Upper lobe of left lung (tissue), 6 donors: ENCODE measurements at regions not wholly inside any gene's neighbourhood (a gene's known extent, or its start where the extent isn't known, plus 50 kb on each side); places are given as distances from the start of the nearest gene placed in this dataset.

ENCODE experiments used
- ATAC-seq, 2 donors: fragments of 200-7000 bp; cut with Tn5 transposase; one replicate each; pipeline ENCODE4 v1.9.1; 2022; ENCODE audit warnings: mild to moderate bottlenecking in 2 of 2, moderate library complexity in 2 of 2; ENCODE audit not compliant: low FRiP score in 2 of 2
- DNase-seq, 2 donors: peaks; one replicate each; pipeline ENCODE4 v3.0.0-alpha.2; 2019 to 2020
- H3K27ac ChIP-seq, 4 donors: fragments of 200-600 bp; sonication (generic); one replicate each; pipeline ENCODE4 v1.5.1; 2016 to 2019
- H3K27me3 ChIP-seq, 4 donors: fragments of 200-600 bp; sonication (generic); one replicate each; pipeline ENCODE4 v1.5.1; 2017 to 2019
- H3K36me3 ChIP-seq, 4 donors: fragments of 200-600 bp; sonication (generic); one replicate each; pipeline ENCODE4 v1.5.1; 2016 to 2019
- H3K4me1 ChIP-seq, 4 donors: fragments of 200-600 bp; sonication (generic); one replicate each; pipeline ENCODE4 v1.5.1; 2018 to 2019
- H3K4me3 ChIP-seq, 4 donors: fragments of 200-600 bp; sonication (generic); one replicate each; pipeline ENCODE4 v1.5.1; 2017 to 2019; ENCODE audit warnings: mild to moderate bottlenecking in 2 of 4, moderate library complexity in 1 of 4
- H3K9me3 ChIP-seq, 4 donors: fragments of 200-600 bp; sonication (generic); one replicate each; pipeline ENCODE4 v1.5.1; 2018 to 2019
- CTCF ChIP-seq, 6 experiments: fragments of 450-650 bp in 4 of 6; fragments of 200-600 bp in 2 of 6; sonication (generic) in 2 of 6; IDR thresholded peaks; one replicate each; pipeline ENCODE4 v1.5.1; 2016 to 2019; ENCODE audit warnings: antibody characterized with exemption in 6 of 6
- EP300 ChIP-seq, 4 donors: sonication (generic); formaldehyde crosslinking; IDR thresholded peaks; one replicate each; pipeline ENCODE4 v1.5.1; 2017; ENCODE audit warnings: antibody characterized with exemption in 4 of 4, control low read depth in 2 of 4
- POLR2A ChIP-seq, 4 donors: fragments of 450-650 bp; IDR thresholded peaks; one replicate each; pipeline ENCODE4 v1.5.1; 2016 to 2017; ENCODE audit warnings: antibody characterized with exemption in 4 of 4, mild to moderate bottlenecking in 2 of 4
- POLR2AphosphoS5 ChIP-seq, 2 donors: sonication (generic); formaldehyde crosslinking; IDR thresholded peaks; one replicate each; pipeline ENCODE4 v1.5.1; 2017; ENCODE audit warnings: antibody characterized with exemption in 2 of 2
- WGBS, 2 donors: methylation state at CpG; one replicate each; pipeline ENCODE4 v1.1.5; 2017 to 2018; 5-methylcytosine and 5-hydroxymethylcytosine counted together
- donor health status: DM: no; HTN: no; CAD: no; lungs with moderate emphysema.
- donor health status: DM: no; HTN: yes; CAD: no; lungs with severe emphysema.

GRCh38 chr12:43648636-43649035 lies 96.6 kb upstream of the ADAMTS20 start:
- no peak for DNase-seq
- H3K36me3 ChIP-seq: no peaks in the 10 kb centered on the region
- TF ChIP-seq CTCF (IDR thresholded peaks at IDR 0.05): no peak
- TF ChIP-seq EP300 (IDR thresholded peaks at IDR 0.05): no peak
- TF ChIP-seq POLR2A (IDR thresholded peaks at IDR 0.05): no peak
- no peak for TF ChIP-seq POLR2AphosphoS5 (IDR thresholded peaks at IDR 0.05)
- no peak overlapping the region for H3K4me3 ChIP-seq
- no peaks in the 10 kb centered on the region for H3K9me3 ChIP-seq
- ATAC-seq: no peak
- H3K27ac ChIP-seq: no peak overlapping the region
- no peaks in the 10 kb centered on the region for H3K4me1 ChIP-seq
- no peaks in the 10 kb centered on the region for H3K27me3 ChIP-seq
- 83 to 84% methylated on average over 2 of the region's 2 CpGs for WGBS, 2 donors

- Histone ChIP-seq H3K4me1 (no peaks in the 10 kb centered on the region), H3K36me3 (no peaks in the 10 kb centered on the region), H3K27me3 (no peaks in the 10 kb centered on the region), H3K27ac (no peak overlapping the region), H3K9me3 (no peaks in the 10 kb centered on the region), H3K4me3 (no peak overlapping the region)
- TF ChIP-seq POLR2AphosphoS5 (IDR thresholded peaks at IDR 0.05) (no peak), POLR2A (IDR thresholded peaks at IDR 0.05) (no peak), EP300 (IDR thresholded peaks at IDR 0.05) (no peak), CTCF (IDR thresholded peaks at IDR 0.05) (no peak)
- DNase-seq (no peak), ATAC-seq (no peak)
- WGBS, 2 donors: 43 to 44% methylated on average over 4 of the region's 4 CpGs
Measured at GRCh38 chr12:43638806-43639205, 86.8 kb upstream of the ADAMTS20 start.

GRCh38 chr12:43636725-43637463 lies 84.9 kb upstream of the ADAMTS20 start:
- DNase-seq (no peak), ATAC-seq (no peak)
- TF ChIP-seq CTCF (IDR thresholded peaks at IDR 0.05): no peak
- Histone ChIP-seq H3K4me1 (no peaks in the 10 kb centered on the region), H3K27me3 (no peaks in the 10 kb centered on the region), H3K36me3 (no peaks in the 10 kb centered on the region), H3K4me3 (no peak overlapping the region), H3K9me3 (no peaks in the 10 kb centered on the region), H3K27ac (no peak overlapping the region)
- WGBS, 2 donors: 0 to 89% methylated on average over 1 of the region's 1 CpG

- Histone ChIP-seq H3K4me3 (no peak overlapping the region), H3K9me3 (no peaks in the 10 kb centered on the region), H3K36me3 (no peaks in the 10 kb centered on the region), H3K27ac (no peak overlapping the region), H3K4me1 (no peaks in the 10 kb centered on the region), H3K27me3 (no peaks in the 10 kb centered on the region)
- WGBS, 2 donors: 79% methylated on average over 2 of the region's 2 CpGs; no CpG with 5 or more reads in 1 of the 2 donors
- TF ChIP-seq POLR2A (IDR thresholded peaks at IDR 0.05) (no peak), CTCF (IDR thresholded peaks at IDR 0.05) (no peak), POLR2AphosphoS5 (IDR thresholded peaks at IDR 0.05) (no peak), EP300 (IDR thresholded peaks at IDR 0.05) (no peak)
- no peak for DNase-seq
- ATAC-seq: peak in 1 of 2 donors; percentile 40
Measured at GRCh38 chr12:43621262-43621661, 69.3 kb upstream of the ADAMTS20 start.

- no peak overlapping the region for H3K27ac ChIP-seq
- H3K4me1 ChIP-seq: no peaks in the 10 kb centered on the region
- H3K4me3 ChIP-seq: no peak overlapping the region
- ATAC-seq: no peak
- TF ChIP-seq POLR2A (IDR thresholded peaks at IDR 0.05): no peak
- TF ChIP-seq CTCF (IDR thresholded peaks at IDR 0.05): no peak
- no peak for DNase-seq
- no peaks in the 10 kb centered on the region for H3K9me3 ChIP-seq
- H3K27me3 ChIP-seq: no peaks in the 10 kb centered on the region
- no peaks in the 10 kb centered on the region for H3K36me3 ChIP-seq
- WGBS, 2 donors: 61 to 72% methylated on average over 4 of the region's 4 CpGs
Measured at GRCh38 chr12:43602738-43603137, 50.7 kb upstream of the ADAMTS20 start.
